Globus pallidus (tissue), 1 donor: ENCODE measurements at regions not wholly inside any gene's neighbourhood (a gene's known extent, or its start where the extent isn't known, plus 50 kb on each side); places are given as distances from the start of the nearest gene placed in this dataset.
"Not testable (repeated sequence)": the region's sequence is repeated elsewhere in the genome, so short reads cannot be mapped to it uniquely, and the experiment has no call there.

Experiments used
- DNase-seq: peaks from one replicate; pipeline ENCODE4 v3.0.0-alpha.2; 2015; ENCODE audit warnings: low spot score

DNA sequence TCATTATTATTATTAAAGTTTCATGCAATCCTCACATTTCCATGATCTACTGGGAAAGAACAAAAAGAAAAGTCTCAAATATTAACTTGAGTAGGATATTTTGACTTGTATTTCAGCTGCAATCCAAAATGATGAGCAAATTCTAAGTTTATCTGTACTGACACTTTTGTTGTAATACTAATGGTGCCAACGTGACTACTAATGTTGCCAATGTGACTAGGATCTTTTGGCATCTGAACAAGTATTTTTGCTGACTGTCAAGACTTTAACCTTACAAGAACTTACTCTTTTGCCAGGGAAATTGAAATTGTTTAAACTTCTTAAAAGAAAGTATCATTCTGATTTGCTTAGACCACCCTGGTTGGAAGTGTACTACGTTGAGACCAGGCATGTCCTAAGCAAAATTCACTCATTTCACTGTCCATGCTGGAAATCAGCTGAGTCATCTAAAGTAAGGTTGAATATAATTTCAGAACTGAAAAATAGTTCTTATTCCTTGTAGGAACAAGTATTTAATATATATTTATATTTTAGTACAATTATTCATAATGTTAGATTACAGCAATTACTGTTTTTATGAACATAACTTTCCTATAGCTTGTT, 78.5 kb upstream of the LYZL1 start:
- DNase-seq = no peak

DNA sequence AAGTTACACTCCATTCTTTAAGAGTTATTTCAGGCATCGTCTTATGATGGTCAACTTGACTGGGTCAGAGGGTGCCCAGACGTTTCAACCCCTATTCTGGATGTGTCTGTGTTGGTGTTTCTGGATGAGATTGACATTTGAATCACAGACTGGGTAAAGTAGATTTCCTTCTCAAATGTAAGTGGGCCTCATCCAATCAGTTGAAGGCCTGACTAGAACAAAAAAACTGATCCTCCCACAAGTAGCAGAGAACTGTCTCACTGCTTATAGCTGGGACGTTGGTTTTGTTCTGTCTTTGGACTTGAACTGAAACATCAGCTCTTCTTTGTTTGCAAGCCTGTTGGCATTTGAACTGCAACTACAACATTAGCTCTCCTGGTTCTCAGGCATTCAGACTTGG, 76.3 kb upstream of the LYZL1 start:
- no peak for DNase-seq

DNA sequence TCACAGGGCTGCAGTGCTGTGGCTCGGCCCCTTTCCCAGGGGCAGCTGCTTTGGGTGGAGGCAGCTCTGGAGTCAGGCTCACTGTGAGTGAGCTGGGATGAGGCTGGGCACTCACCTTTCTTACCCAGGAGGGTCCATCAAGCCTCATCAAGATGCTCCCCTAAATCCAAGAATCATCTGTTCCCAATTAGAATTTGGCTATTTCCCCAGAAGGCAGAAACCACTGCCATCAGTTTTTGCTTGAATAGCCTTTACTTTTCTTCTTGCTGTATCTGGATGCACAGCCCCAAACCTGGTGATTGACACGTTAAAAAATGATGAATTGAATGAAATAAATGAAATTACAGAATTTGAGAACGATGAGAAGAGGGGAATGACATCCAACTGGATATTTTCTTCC, 74.3 kb upstream of the LYZL1 start:
- no peak for DNase-seq

DNA sequence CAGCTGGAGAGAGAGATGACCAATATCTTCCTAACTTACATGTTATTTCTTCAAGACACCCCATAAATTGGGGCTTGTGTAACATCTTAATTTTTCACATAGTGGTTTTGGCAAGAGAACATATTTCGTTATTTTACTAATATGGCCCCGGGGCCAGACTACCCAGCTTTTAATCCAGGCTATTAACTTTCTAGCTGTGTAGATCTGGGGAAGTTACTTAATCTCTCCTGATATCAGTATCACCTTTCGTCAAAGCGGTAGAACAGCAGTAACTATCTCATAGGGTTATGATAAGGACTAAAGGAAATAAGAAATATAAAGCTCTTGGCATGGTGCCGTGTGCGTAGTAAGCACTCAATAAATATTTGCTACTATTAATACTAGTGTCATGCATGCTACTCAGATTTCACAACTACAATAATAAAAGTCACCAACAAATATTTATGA, 71.6 kb upstream of the LYZL1 start:
- DNase-seq = no peak

DNA sequence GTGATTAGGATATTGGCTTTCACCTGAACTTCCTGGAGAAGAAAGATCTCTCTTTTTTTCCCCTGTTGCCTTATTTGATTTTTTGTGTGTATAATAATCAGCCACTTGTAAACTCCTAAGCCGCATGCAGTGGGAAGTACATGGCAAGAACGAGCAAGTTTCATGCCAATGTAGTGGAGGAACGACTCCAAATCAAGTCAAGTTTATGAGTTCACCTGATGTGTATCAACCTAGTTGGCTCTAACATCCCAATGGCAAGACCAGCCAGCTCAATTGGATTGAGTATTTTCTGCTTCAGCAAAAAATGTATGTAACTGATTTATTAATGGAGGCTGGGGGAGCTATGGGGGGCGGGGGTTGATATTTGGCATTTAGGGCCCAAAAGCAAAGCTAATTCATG, 65.5 kb upstream of the LYZL1 start:
- no peak for DNase-seq

DNA sequence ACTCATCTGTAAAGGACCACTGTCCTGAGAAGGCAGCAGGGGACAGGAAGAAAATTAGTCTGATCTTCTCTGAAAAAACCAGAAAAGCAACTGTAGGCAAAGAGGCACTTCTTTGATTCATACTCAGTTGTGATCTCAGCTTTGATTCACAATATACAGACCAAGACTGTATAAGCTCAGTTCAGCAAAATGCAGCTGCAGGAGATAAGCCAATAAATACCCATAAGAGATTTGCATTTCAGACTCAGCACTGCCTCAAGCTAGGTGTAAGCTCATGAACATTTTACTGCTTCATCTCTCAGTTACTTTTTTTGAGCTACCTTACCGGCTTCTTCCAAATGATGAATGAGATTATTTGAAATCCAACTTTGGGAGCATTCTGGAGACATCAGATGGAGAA, 64.2 kb upstream of the LYZL1 start:
- DNase-seq = no peak

DNA sequence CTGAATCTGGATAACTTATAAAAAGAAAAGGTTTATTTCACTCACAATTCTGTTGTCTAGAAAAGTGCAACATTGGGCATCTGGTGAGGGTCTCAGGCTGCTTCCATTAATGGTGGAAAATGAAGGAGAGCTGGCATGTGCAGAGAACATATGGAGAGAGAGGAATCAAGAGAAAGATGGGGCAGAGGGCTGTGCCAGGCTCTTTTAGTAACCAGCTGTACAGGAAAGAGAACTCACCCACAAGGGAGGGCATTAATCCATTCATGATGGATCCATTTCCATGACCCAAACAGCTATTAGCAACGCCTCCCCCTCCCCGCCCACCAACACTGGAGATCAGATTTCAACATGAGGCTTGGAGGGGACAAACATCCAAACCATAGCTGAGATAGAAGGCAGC, 61.7 kb upstream of the LYZL1 start:
- no peak for DNase-seq

DNA sequence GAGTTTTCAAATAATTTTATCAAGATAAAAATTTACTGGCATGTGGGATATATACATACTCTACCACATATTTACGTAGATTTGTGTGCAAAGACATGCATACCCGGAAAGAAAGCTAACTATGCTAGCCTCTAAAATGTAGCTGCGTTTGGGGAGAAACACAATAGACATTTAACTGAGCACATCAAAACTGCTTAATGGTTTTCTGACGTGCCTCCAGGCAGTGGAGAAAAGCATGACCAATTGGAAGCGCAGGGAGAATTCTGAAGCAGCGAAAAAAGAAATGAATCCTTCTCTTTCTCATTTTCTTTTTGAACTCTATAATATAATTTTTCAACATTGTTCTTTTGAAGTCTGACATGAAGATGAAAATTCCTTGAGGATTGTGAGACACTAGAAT, 60.3 kb upstream of the LYZL1 start:
- no peak for DNase-seq

DNA sequence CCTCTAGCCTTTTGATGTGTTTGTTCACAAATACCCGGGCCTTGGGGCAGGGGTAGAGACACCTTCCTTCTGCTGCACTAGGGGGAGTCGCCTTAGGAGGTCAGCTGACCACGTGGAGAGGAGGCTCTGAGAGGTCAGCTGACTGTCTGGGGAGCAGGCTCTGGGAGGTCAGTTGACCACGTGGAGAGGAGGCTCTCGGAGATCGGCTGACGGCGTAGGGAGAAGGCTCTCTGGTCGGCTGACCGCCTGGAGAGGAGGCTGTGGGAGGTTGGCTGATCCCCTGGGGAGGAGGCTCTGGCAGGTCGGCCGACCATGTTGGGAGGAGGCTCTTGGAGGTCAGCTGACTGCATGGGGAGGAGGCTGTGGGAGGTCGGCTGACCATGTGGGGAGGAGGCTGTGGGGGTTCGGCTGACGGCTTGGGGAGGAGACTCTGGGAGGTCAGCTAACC, 59.6 kb upstream of the LYZL1 start:
- no peak for DNase-seq

DNA sequence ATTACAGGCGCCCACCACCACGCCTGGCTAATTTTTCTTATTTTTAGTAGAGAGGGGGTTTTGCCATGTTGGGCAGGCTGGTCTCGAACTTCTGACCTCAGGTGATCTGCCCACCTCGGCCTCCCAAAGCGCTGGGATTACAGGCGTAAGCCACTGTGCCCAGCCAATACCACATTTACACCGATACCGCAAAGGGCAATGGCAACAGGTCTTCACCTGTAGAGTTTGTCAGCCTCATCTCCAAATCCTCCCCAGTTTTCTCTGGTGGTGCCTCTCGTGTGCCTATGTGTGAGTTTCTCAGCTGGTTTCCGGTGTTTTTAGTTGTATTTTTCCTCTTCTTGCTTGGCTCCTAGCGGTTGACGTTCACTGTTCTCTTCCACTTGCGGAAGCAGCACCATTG, 52.0 kb upstream of the LYZL1 start:
- DNase-seq = not testable (repeated sequence)

DNA sequence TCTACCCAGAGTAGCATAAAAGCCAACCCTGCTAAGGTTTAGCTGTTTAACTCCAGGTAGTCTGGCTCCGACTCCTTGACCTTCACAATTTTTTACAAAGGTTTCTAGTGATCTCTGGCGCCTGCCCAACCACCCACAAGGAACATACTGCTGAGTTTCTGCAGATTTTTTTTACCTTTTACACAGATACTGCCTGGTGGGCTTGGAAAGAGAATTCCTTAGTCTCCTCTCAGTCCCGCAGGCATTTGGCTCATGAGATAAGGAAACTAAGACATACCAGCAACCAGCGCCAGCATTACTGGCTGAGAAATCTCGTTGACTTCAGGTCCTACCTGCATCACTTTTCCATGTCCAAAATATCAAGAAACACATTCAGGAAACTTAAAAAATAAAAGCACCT, 51.1 kb upstream of the LYZL1 start:
- DNase-seq = no peak

DNA sequence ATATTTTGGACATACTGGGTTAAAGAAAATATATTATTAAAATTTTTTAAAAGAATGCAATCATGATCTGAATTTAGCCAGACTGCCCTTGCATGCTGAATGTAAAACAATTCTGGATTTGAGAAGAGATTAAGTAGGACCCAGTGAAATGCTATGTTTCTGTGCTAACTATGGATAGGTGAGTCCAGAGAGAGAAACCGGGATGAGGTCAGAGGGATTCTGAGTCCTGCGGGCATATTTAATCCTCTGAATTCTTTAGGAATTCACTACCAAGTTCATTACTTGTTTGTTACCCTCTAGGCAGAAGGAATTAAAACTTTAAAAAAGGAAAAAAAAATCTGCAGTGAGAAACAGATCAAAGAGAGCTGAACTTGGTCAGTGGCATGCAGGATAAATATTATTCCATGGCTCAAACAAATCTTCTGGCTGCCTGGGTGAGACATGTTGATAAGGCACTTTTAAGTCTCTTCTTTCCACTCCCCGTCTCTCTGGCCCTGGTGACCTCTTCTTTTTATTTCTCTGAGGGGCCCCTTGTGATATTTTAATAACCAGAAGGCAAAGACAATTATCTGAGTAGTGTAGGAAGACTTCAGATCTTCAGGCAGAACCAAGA, 50.2 kb upstream of the LYZL1 start:
- DNase-seq = no peak
